DND-41 (cell line): ENCODE measurements at regions not wholly inside any gene's neighbourhood (a gene's known extent, or its start where the extent isn't known, plus 50 kb on each side); places are given as distances from the start of the nearest gene placed in this dataset.

Experiments
- ATAC-seq: fragments of 200-7000 bp; cut with Tn5 transposase; 3 replicates; pipeline ENCODE4 v1.9.1; 2021; ENCODE audit warnings: low read depth; ENCODE audit not compliant: insufficient read depth
- DNase-seq: peaks from one replicate; pipeline ENCODE4 v3.0.0-alpha.2; 2020
- H2AFZ ChIP-seq: 2 replicates; pipeline ENCODE4 v1.6.0; 2012; ENCODE audit warnings: low read depth, low read length
- H3K27ac ChIP-seq: 2 replicates; pipeline ENCODE4 v1.5.1; 2012; ENCODE audit warnings: low read length, inconsistent platforms
- H3K27me3 ChIP-seq: fragments of 200-600 bp; sonication (generic); 2 replicates; pipeline ENCODE4 v1.6.0; 2012; ENCODE audit warnings: low read length, mild to moderate bottlenecking, inconsistent platforms; ENCODE audit not compliant: insufficient read depth, poor library complexity
- H3K36me3 ChIP-seq: 2 replicates; pipeline ENCODE4 v1.5.1; 2012; ENCODE audit warnings: low read length, inconsistent platforms; ENCODE audit not compliant: insufficient read depth
- H3K4me1 ChIP-seq: 2 replicates; pipeline ENCODE4 v1.5.1; 2012; ENCODE audit warnings: mild to moderate bottlenecking, low read length; ENCODE audit not compliant: insufficient read depth
- H3K4me2 ChIP-seq: 2 replicates; pipeline ENCODE4 v1.6.0; 2012; ENCODE audit warnings: mild to moderate bottlenecking, moderate library complexity, low read length, inconsistent platforms; ENCODE audit not compliant: insufficient read depth
- H3K4me3 ChIP-seq, 2 experiments: fragments of 200-600 bp in 1 of 2; shearing (Covaris generic) in 1 of 2; 2 replicates each; pipeline ENCODE4 v1.5.1; 2012 to 2016; ENCODE audit warnings: inconsistent platforms in 2 of 2, low read length in 2 of 2, mild to moderate bottlenecking in 2 of 2, low read depth in 1 of 2, moderate library complexity in 1 of 2
- H3K79me2 ChIP-seq: 2 replicates; pipeline ENCODE4 v1.6.0; 2012; ENCODE audit warnings: low read length, inconsistent platforms; ENCODE audit not compliant: insufficient read depth
- H3K9ac ChIP-seq: 2 replicates; pipeline ENCODE4 v1.6.0; 2012; ENCODE audit warnings: low read depth, mild to moderate bottlenecking, inconsistent platforms, low read length, moderate library complexity
- H3K9me3 ChIP-seq: 2 replicates; pipeline ENCODE4 v1.5.1; 2012; ENCODE audit warnings: low read length, moderate library complexity, mild to moderate bottlenecking, inconsistent platforms; ENCODE audit not compliant: insufficient read depth, severe bottlenecking
- H4K20me1 ChIP-seq: 2 replicates; pipeline ENCODE4 v1.6.0; 2012; ENCODE audit warnings: low read length; ENCODE audit not compliant: insufficient read depth
- CTCF ChIP-seq: IDR thresholded peaks from 2 replicates; pipeline ENCODE4 v1.5.1; 2012; ENCODE audit warnings: borderline replicate concordance, low read length, moderate library complexity, mild to moderate bottlenecking; ENCODE audit not compliant: poor library complexity, severe bottlenecking; ENCODE audit errors: extremely low read depth
- EZH2 ChIP-seq: IDR thresholded peaks from 3 replicates; pipeline ENCODE4 v1.6.1; 2012; ENCODE audit warnings: borderline replicate concordance, low read depth, mild to moderate bottlenecking, moderate library complexity, low read length, inconsistent platforms; ENCODE audit not compliant: severe bottlenecking

GRCh38 chr4:35934320-35934981 lies 309.9 kb downstream of the ARAP2 start:
- Histone ChIP-seq H3K9me3 (no peaks in the 10 kb centered on the region), H4K20me1 (no peaks in the 10 kb centered on the region), H3K27me3 (no peaks in the 10 kb centered on the region), H3K4me3 (no peak overlapping the region), H3K9ac (no peak overlapping the region), H3K4me1 (no peaks in the 10 kb centered on the region), H3K4me2 (no peak overlapping the region), H3K36me3 (no peaks in the 10 kb centered on the region), H2AFZ (no peak overlapping the region), H3K79me2 (no peaks in the 10 kb centered on the region), H3K27ac (no peak overlapping the region)
- DNase-seq (no peak), ATAC-seq (no peak)
- TF ChIP-seq CTCF = peak; percentile 68
- no peak for TF ChIP-seq EZH2

- Histone ChIP-seq H3K9me3 (no peaks in the 10 kb centered on the region), H3K27me3 (no peaks in the 10 kb centered on the region), H3K79me2 (no peaks in the 10 kb centered on the region), H4K20me1 (no peaks in the 10 kb centered on the region), H2AFZ (no peak overlapping the region), H3K4me3 (no peak overlapping the region), H3K4me2 (no peak overlapping the region), H3K9ac (no peak overlapping the region), H3K4me1 (no peaks in the 10 kb centered on the region), H3K36me3 (no peaks in the 10 kb centered on the region), H3K27ac (no peak overlapping the region)
- DNase-seq (no peak), ATAC-seq (no peak)
- no peak for TF ChIP-seq CTCF
- no peak for TF ChIP-seq EZH2
Measured at GRCh38 chr4:35938936-35939335, 305.4 kb downstream of the ARAP2 start.

GRCh38 chr4:35939751-35940150 lies 304.6 kb downstream of the ARAP2 start:
- H3K27ac ChIP-seq = no peak overlapping the region
- H2AFZ ChIP-seq = no peak overlapping the region
- TF ChIP-seq EZH2 (no peak), CTCF (no peak)
- no peak overlapping the region for H3K4me3 ChIP-seq
- no peak overlapping the region for H3K4me2 ChIP-seq
- H3K9ac ChIP-seq = no peak overlapping the region
- H3K79me2 ChIP-seq = no peaks in the 10 kb centered on the region
- DNase-seq = no peak
- H3K27me3 ChIP-seq = no peaks in the 10 kb centered on the region
- H3K36me3 ChIP-seq = no peaks in the 10 kb centered on the region
- no peak for ATAC-seq
- no peaks in the 10 kb centered on the region for H4K20me1 ChIP-seq
- no peaks in the 10 kb centered on the region for H3K4me1 ChIP-seq
- no peaks in the 10 kb centered on the region for H3K9me3 ChIP-seq

- Histone ChIP-seq H3K4me1 (no peaks in the 10 kb centered on the region), H3K27me3 (no peaks in the 10 kb centered on the region), H3K9me3 (no peaks in the 10 kb centered on the region), H3K79me2 (no peaks in the 10 kb centered on the region), H3K4me2 (no peak overlapping the region), H4K20me1 (no peaks in the 10 kb centered on the region), H2AFZ (no peak overlapping the region), H3K27ac (no peak overlapping the region), H3K36me3 (no peaks in the 10 kb centered on the region), H3K9ac (no peak overlapping the region), H3K4me3 (no peak overlapping the region)
- ATAC-seq = no peak
- DNase-seq = no peak
- TF ChIP-seq CTCF = no peak
- no peak for TF ChIP-seq EZH2
Measured at GRCh38 chr4:35942092-35942491, 302.2 kb downstream of the ARAP2 start.
